IMR-90 (cell line): ENCODE measurements at regions not wholly inside any gene's neighbourhood (a gene's known extent, or its start where the extent isn't known, plus 50 kb on each side); places are given as distances from the start of the nearest gene placed in this dataset.

Source experiments
- ATAC-seq: fragments of 200-7000 bp; cut with Tn5 transposase; 2 replicates; pipeline ENCODE4 v1.9.1; 2020; ENCODE audit warnings: low read depth, mild to moderate bottlenecking, moderate library complexity
- BruUV-seq: library from RNA; stranded (reverse); fragments of 400-500 nt; replicated peaks from 2 replicates; lab custom pipeline; 2021; lab: Mats Ljungman, UMichigan
- CTCF ChIA-PET: fragments of 300-600 bp; formaldehyde crosslinking; extraction: SDS; loops from one replicate; lab custom pipeline; 2021; ENCODE audit warnings: antibody characterized with exemption; lab: Yijun Ruan, JAX
- POLR2A ChIA-PET: fragments of 300-600 bp; sonication (Branson Sonifier 250); formaldehyde crosslinking; loops from one replicate; lab custom pipeline; 2022; ENCODE audit warnings: antibody characterized with exemption; ENCODE audit not compliant: unreplicated experiment; lab: Charles Lee
- DNase-seq: peaks from one replicate; pipeline ENCODE4 v3.0.0; 2013
- H2AFZ ChIP-seq: replicated peaks from 2 replicates; pipeline ENCODE3; 2013; ENCODE audit warnings: low read length, mild to moderate bottlenecking; ENCODE audit not compliant: poor library complexity
- H2AK5ac ChIP-seq: 2 replicates; pipeline ENCODE4 v1.6.1; 2013; ENCODE audit warnings: low read depth, low read length, inconsistent platforms
- H2AK9ac ChIP-seq: replicated peaks from 2 replicates; pipeline ENCODE3; 2013; ENCODE audit warnings: mild to moderate bottlenecking, low read depth, low read length, moderate library complexity; ENCODE audit not compliant: poor library complexity
- H2BK120ac ChIP-seq: 2 replicates; pipeline ENCODE4 v1.6.1; 2013; ENCODE audit warnings: low read depth, low read length, inconsistent platforms
- H2BK15ac ChIP-seq: 3 replicates; pipeline ENCODE4 v1.6.1; 2013; ENCODE audit warnings: low read depth, low read length, inconsistent platforms
- H2BK20ac ChIP-seq: 2 replicates; pipeline ENCODE4 v1.6.1; 2013; ENCODE audit warnings: low read depth, mild to moderate bottlenecking, inconsistent platforms, low read length, moderate library complexity
- H2BK5ac ChIP-seq: 2 replicates; pipeline ENCODE4 v1.6.1; 2013; ENCODE audit warnings: mild to moderate bottlenecking, low read depth, low read length, inconsistent platforms; ENCODE audit not compliant: poor library complexity, severe bottlenecking
- H3K14ac ChIP-seq: replicated peaks from 2 replicates; pipeline ENCODE4 v1.6.1; 2013; ENCODE audit warnings: low read depth, low read length, inconsistent platforms
- H3K18ac ChIP-seq: 2 replicates; pipeline ENCODE4 v1.6.1; 2013; ENCODE audit warnings: low read depth, low read length, control low read depth
- H3K23ac ChIP-seq: 2 replicates; pipeline ENCODE4 v1.6.1; 2013; ENCODE audit warnings: low read depth, low read length, inconsistent platforms
- H3K27ac ChIP-seq: 2 replicates; pipeline ENCODE4 v1.5.1; 2013; ENCODE audit warnings: mild to moderate bottlenecking, control low read depth, low read length; ENCODE audit not compliant: insufficient read depth
- H3K27me3 ChIP-seq: 2 replicates; pipeline ENCODE4 v1.6.1; 2013; ENCODE audit warnings: low read length; ENCODE audit not compliant: control insufficient read depth, insufficient read depth
- H3K36me3 ChIP-seq: 2 replicates; pipeline ENCODE4 v1.6.1; 2013; ENCODE audit warnings: low read length, mixed read lengths; ENCODE audit not compliant: control insufficient read depth, insufficient read depth
- H3K4ac ChIP-seq: 2 replicates; pipeline ENCODE4 v1.6.1; 2013; ENCODE audit warnings: low read depth, low read length, inconsistent platforms
- H3K4me1 ChIP-seq: 2 replicates; pipeline ENCODE4 v1.6.1; 2013; ENCODE audit warnings: low read length, mixed read lengths; ENCODE audit not compliant: control insufficient read depth, insufficient read depth
- H3K4me2 ChIP-seq: 2 replicates; pipeline ENCODE4 v1.6.1; 2013; ENCODE audit warnings: low read depth, mild to moderate bottlenecking, control low read depth, low read length, moderate library complexity
- H3K4me3 ChIP-seq: 2 replicates; pipeline ENCODE4 v1.5.1; 2013; ENCODE audit warnings: low read depth, mild to moderate bottlenecking, control low read depth, low read length, moderate library complexity; ENCODE audit not compliant: insufficient read depth
- H3K56ac ChIP-seq: 2 replicates; pipeline ENCODE4 v1.6.1; 2013; ENCODE audit warnings: low read length, inconsistent platforms; ENCODE audit not compliant: insufficient read depth; ENCODE audit errors: extremely low read depth
- H3K79me1 ChIP-seq, 2 experiments: 2 replicates each; pipeline ENCODE4 v1.6.1; 2013; ENCODE audit warnings: low read length in 2 of 2, inconsistent platforms in 1 of 2, low read depth in 1 of 2
- H3K9ac ChIP-seq: 2 replicates; pipeline ENCODE4 v1.6.1; 2013; ENCODE audit warnings: low read depth, low read length, control low read depth
- H3K9me1 ChIP-seq: 2 replicates; pipeline ENCODE4 v1.6.1; 2013; ENCODE audit warnings: low read length, inconsistent platforms; ENCODE audit not compliant: insufficient read depth
- H3K9me3 ChIP-seq: 2 replicates; pipeline ENCODE4 v1.6.1; 2013; ENCODE audit warnings: low read length; ENCODE audit not compliant: control insufficient read depth, insufficient read depth
- H4K20me1 ChIP-seq: 2 replicates; pipeline ENCODE4 v1.6.1; 2013; ENCODE audit warnings: low read length, inconsistent platforms; ENCODE audit not compliant: insufficient read depth
- H4K5ac ChIP-seq: 2 replicates; pipeline ENCODE4 v1.6.1; 2013; ENCODE audit warnings: mild to moderate bottlenecking, low read depth, low read length, control low read depth
- H4K8ac ChIP-seq, 2 experiments: 2 replicates each; pipeline ENCODE4 v1.6.1; 2013; ENCODE audit warnings: low read depth in 2 of 2, low read length in 2 of 2, control low read depth in 1 of 2, inconsistent platforms in 1 of 2
- H4K91ac ChIP-seq: 2 replicates; pipeline ENCODE4 v1.6.1; 2013; ENCODE audit warnings: low read depth, low read length, inconsistent platforms; ENCODE audit not compliant: insufficient read depth
- NFE2L2 ChIP-seq: fragments of 150-350 bp; IDR thresholded peaks from 2 replicates; pipeline ENCODE4 v1.6.1; 2016; ENCODE audit warnings: low read depth, mild to moderate bottlenecking, low read length
- SMC3 ChIP-seq: fragments of 150-350 bp; IDR thresholded peaks from 2 replicates; pipeline ENCODE4 v1.6.1; 2016; ENCODE audit warnings: low read depth, mild to moderate bottlenecking, antibody characterized with exemption, low read length, moderate library complexity
- whole genome bisulfite sequencing, 2 experiments: methylation state at CpG; one replicate each; pipeline versions ENCODE4 v1.1.5 to v1.1.7; 2013; ENCODE audit warnings: missing lambda C conversion rate in 2 of 2; ENCODE audit not compliant: insufficient read length in 1 of 2; ENCODE audit errors: extremely low coverage in 2 of 2; 5-methylcytosine and 5-hydroxymethylcytosine counted together
- dilution Hi-C: fragments of 300-500 bp; cut with HindIII; formaldehyde crosslinking; loops from one replicate; pipeline ENCODE4 v1.14.3; 2018; ENCODE audit warnings: low sequenced_read_pairs; ENCODE audit not compliant: unreplicated experiment
- in situ Hi-C: fragments of 300-500 bp; cut with MboI; formaldehyde crosslinking; loops from 3 replicates; pipeline ENCODE4 v1.14.3; 2019; ENCODE audit warnings: low sequenced_read_pairs, inconsistent platforms, mixed read lengths
- intact Hi-C: fragments of 100-400 bp; cut with micrococcal nuclease; formaldehyde crosslinking; loops from 2 replicates; pipeline ENCODE4 v1.10.0; 2022

DNA sequence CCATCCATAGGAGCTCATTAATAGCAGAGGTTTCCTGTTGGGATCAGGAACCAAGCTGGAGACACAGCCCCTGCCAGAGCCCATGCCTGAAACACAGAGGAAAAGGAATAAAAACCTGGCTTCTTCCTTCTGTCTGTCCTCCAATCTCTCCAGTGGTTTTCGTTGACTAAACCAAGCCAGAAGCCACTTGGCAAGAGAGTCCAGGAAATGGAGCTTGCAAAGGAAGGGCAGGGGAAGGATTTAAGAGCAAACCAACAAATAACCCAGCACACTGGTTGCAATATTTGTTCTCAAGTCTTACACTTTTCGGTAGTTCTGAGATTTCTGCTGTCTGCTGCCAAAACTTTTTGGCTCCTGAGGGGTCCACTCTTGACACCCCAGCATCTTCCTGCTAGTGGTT, 137.0 kb upstream of the BMP2 start:
- H3K23ac ChIP-seq: no peak overlapping the region
- no peak overlapping the region for H3K4ac ChIP-seq
- no peak overlapping the region for H3K56ac ChIP-seq
- H3K4me1 ChIP-seq: no peaks in the 10 kb centered on the region
- no peak overlapping the region for H3K9ac ChIP-seq
- no peak overlapping the region for H2AFZ ChIP-seq
- H3K4me3 ChIP-seq: no peak overlapping the region
- no peak overlapping the region for H4K91ac ChIP-seq
- TF ChIP-seq SMC3 (no peak), NFE2L2 (no peak)
- peaks cover 11% of the 10 kb centered on the region for H3K27me3 ChIP-seq
- in situ Hi-C loops (no loop called here), intact Hi-C loops (no loop called here), dilution Hi-C loops (no loop called here)
- H4K20me1 ChIP-seq: no peaks in the 10 kb centered on the region
- no peak overlapping the region for H4K5ac ChIP-seq
- POLR2A ChIA-PET: no interaction called here
- H3K9me1 ChIP-seq: no peaks in the 10 kb centered on the region
- H3K14ac ChIP-seq: no peak overlapping the region
- no peak overlapping the region for H2BK120ac ChIP-seq
- no peak overlapping the region for H4K8ac ChIP-seq
- no peak overlapping the region for H2AK5ac ChIP-seq
- no peak overlapping the region for H3K27ac ChIP-seq
- DNase-seq: no peak
- no peaks in the 10 kb centered on the region for H3K36me3 ChIP-seq
- no peak overlapping the region for H2AK9ac ChIP-seq
- H3K4me2 ChIP-seq: no peak overlapping the region
- no peak overlapping the region for H2BK15ac ChIP-seq
- H3K9me3 ChIP-seq: no peaks in the 10 kb centered on the region
- no peak overlapping the region for H2BK20ac ChIP-seq
- no peak for ATAC-seq
- no CpG with 5 or more reads among the region's 2 CpGs for WGBS, 2 experiments
- no peak overlapping the region for H3K18ac ChIP-seq
- no peak overlapping the region for H2BK5ac ChIP-seq
- BruUV-seq: no TSS peak
- H3K79me1 ChIP-seq: no peaks in the 10 kb centered on the region
- CTCF ChIA-PET: no interaction called here
